ENCODE measurements at regions not wholly inside any gene's neighbourhood (a gene's known extent, or its start where the extent isn't known, plus 50 kb on each side); places are given as distances from the start of the nearest gene placed in this dataset.

- no peak for DNase-seq
Observed at GRCh38 chr2:133667968-133668367, 99.7 kb upstream of the NCKAP5 start.

- DNase-seq: no peak
Observed at GRCh38 chr2:133668547-133668946, 100.3 kb upstream of the NCKAP5 start.

GRCh38 chr2:133673305-133673905 lies 105.1 kb upstream of the NCKAP5 start:
- no peak for DNase-seq

- no peak for DNase-seq
Observed at GRCh38 chr2:133674066-133674432, 105.8 kb upstream of the NCKAP5 start.

- no peak for DNase-seq
Observed at GRCh38 chr2:133674433-133675331, 106.4 kb upstream of the NCKAP5 start.

- DNase-seq: no peak
Observed at GRCh38 chr2:133676392-133677130, 108.3 kb upstream of the NCKAP5 start.

- DNase-seq: no peak
Observed at GRCh38 chr2:133680343-133681049, 112.2 kb upstream of the NCKAP5 start.

GRCh38 chr2:133682347-133682746 lies 114.1 kb upstream of the NCKAP5 start:
- DNase-seq: no peak

- no peak for DNase-seq
Observed at GRCh38 chr2:133682906-133683305, 114.6 kb upstream of the NCKAP5 start.

GRCh38 chr2:133685636-133686215 lies 117.5 kb upstream of the NCKAP5 start:
- DNase-seq: no peak

GRCh38 chr2:133690780-133691179 lies 122.5 kb upstream of the NCKAP5 start:
- no peak for DNase-seq

- no peak for DNase-seq
Observed at GRCh38 chr2:133691336-133691735, 123.1 kb upstream of the NCKAP5 start.

- DNase-seq: no peak
Observed at GRCh38 chr2:133705287-133705686, 137.0 kb upstream of the NCKAP5 start.

- DNase-seq: no peak
Observed at GRCh38 chr2:133710613-133711012, 142.3 kb upstream of the NCKAP5 start.

- no peak for DNase-seq
Observed at GRCh38 chr2:133711201-133711600, 142.9 kb upstream of the NCKAP5 start.

- no peak for DNase-seq
Observed at GRCh38 chr2:133711806-133712205, 143.5 kb upstream of the NCKAP5 start.

- DNase-seq: no peak
Observed at GRCh38 chr2:133712369-133712768, 144.1 kb upstream of the NCKAP5 start.

GRCh38 chr2:133713049-133713580 lies 144.9 kb upstream of the NCKAP5 start:
- no peak for DNase-seq

- no peak for DNase-seq
Observed at GRCh38 chr2:133716166-133716565, 147.9 kb upstream of the NCKAP5 start.

- no peak for DNase-seq
Observed at GRCh38 chr2:133717497-133717896, 149.2 kb upstream of the NCKAP5 start.

GRCh38 chr2:133718688-133719201 lies 150.5 kb upstream of the NCKAP5 start:
- DNase-seq: no peak

- DNase-seq: no peak
Observed at GRCh38 chr2:133720429-133720828, 152.2 kb upstream of the NCKAP5 start.

All from CD4-positive, alpha-beta T cell treated with Interferon gamma for 1 hour (primary cell).